GM19324 (cell line): ENCODE measurements at regions not wholly inside any gene's neighbourhood (a gene's known extent, or its start where the extent isn't known, plus 50 kb on each side); places are given as distances from the start of the nearest gene placed in this dataset.

Experiments used
- ATAC-seq: cut with Tn5 transposase; IDR thresholded peaks from one replicate; pipeline ENCODE4 v1.9.1; 2021; ENCODE audit warnings: mild to moderate bottlenecking, moderate library complexity; ENCODE audit not compliant: unreplicated experiment, low FRiP score

- ATAC-seq: no peak
Observed at GRCh38 chr3:1010228-1010627, 82.6 kb upstream of the CNTN6 start.

- no peak for ATAC-seq
Observed at GRCh38 chr3:1015826-1016225, 77.0 kb upstream of the CNTN6 start.

- ATAC-seq: no peak
Observed at GRCh38 chr3:1017870-1018269, 75.0 kb upstream of the CNTN6 start.

GRCh38 chr3:1019157-1019556, 73.7 kb upstream of the CNTN6 start:
- ATAC-seq: no peak

GRCh38 chr3:1026395-1026794, 66.4 kb upstream of the CNTN6 start:
- ATAC-seq: no peak

GRCh38 chr3:1036207-1036826, 56.5 kb upstream of the CNTN6 start:
- ATAC-seq: no peak

GRCh38 chr3:1037631-1038030, 55.2 kb upstream of the CNTN6 start:
- ATAC-seq: no peak
